GM12875 (cell line): ENCODE measurements at regions not wholly inside any gene's neighbourhood (a gene's known extent, or its start where the extent isn't known, plus 50 kb on each side); places are given as distances from the start of the nearest gene placed in this dataset.

Experiments
- H3K4me3 ChIP-seq: one replicate; pipeline ENCODE4 v1.5.1; 2011; ENCODE audit warnings: low read depth, low read length, control low read depth
- CTCF ChIP-seq: IDR thresholded peaks from 2 replicates; pipeline ENCODE4 v1.5.1; 2011; ENCODE audit warnings: low read depth, mild to moderate bottlenecking, control low read depth, inconsistent platforms, low read length, moderate library complexity, borderline replicate concordance; ENCODE audit not compliant: insufficient read depth

- H3K4me3 ChIP-seq: no peak overlapping the region
- TF ChIP-seq CTCF: no peak
These were observed 175.4 kb upstream of the NETO1 start for GRCh38 chr18:73043211-73043610.

- TF ChIP-seq CTCF: no peak
- no peak overlapping the region for H3K4me3 ChIP-seq
These were observed 172.5 kb upstream of the NETO1 start for GRCh38 chr18:73040247-73040646.

DNA sequence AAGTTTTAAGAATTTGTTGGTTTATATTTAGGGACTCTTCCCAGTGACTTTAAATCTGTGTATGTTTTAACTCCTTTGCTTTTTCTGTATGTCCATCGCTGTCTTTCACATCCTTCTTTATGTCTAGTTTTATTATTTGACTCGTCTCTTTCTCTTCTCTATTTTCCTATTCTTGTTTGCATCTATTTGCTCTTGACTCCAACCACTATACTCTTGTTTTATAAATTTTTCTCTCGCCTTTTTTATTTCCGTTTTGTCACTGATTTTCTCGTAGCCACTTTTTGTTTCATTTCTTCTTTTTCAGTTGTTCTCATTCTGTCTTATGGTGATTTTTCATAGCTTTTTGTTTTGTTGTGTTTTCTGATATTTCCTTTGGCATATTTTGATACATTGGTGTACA lies 170.5 kb upstream of the NETO1 start:
- no peak for TF ChIP-seq CTCF

GRCh38 chr18:73023975-73024374 lies 156.2 kb upstream of the NETO1 start:
- no peak for TF ChIP-seq CTCF

More for the DNA sequence above, 170.5 kb upstream of the NETO1 start:
- H3K4me3 ChIP-seq: no peak overlapping the region

DNA sequence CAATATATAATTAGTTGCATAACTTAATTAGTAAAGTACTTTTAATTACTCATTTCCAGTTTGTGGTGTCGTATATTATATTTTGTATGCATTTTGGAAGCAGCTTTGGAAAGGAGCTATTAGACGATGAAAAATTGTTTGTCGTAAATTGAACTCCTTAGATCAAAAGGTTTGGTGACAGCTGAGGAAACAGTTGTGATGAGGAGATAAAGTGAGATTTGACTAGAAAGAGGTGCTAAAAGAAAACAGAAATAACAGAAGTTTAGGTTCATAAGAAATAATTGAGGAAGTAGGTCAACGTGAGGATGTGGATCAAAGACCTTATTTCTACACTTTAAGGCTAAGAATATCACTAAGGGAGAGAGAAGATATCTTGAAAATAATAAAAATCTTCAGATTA lies 141.9 kb upstream of the NETO1 start:
- no peak overlapping the region for H3K4me3 ChIP-seq
- no peak for TF ChIP-seq CTCF

More at GRCh38 chr18:73023975-73024374, 156.2 kb upstream of the NETO1 start:
- H3K4me3 ChIP-seq: no peak overlapping the region

- TF ChIP-seq CTCF: no peak
- H3K4me3 ChIP-seq: no peak overlapping the region
These were observed 140.1 kb upstream of the NETO1 start for GRCh38 chr18:73007915-73008308.

DNA sequence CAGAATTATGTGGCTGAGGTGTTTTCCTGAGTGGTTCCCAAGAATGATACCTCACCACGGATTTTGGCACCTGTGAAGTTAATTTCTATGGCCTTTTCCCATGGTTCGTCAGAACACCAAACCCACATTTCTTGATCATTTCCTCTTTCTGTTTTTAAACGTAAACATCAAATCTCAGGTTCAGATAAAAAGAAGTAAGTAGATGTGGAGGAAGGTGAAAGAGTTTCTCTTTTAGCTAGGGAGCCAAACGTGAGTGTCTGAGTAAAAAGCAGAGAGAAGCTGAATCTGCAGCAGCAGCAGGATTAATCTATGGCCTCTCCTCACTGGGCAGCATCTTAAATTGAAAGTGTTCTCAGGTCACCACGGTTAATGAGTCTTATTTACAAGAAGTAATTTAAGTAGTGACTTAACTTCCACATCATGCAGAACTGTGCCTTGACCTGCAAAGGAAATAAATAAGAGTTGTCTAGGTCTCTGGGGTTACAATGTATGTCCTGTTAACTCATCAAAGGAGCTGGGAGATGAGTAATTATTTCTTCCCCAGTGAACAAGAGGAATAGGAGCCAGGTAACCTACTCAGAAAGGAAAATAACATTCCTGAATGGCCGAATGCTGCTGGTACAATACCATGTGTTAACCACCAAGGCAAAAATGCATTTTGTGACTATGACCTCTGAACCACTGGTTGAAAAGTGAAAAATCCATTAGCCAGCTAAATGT lies 139.6 kb upstream of the NETO1 start:
- H3K4me3 ChIP-seq: no peak overlapping the region
- no peak for TF ChIP-seq CTCF
